Keratinocyte (primary cell): ENCODE measurements at regions not wholly inside any gene's neighbourhood (a gene's known extent, or its start where the extent isn't known, plus 50 kb on each side); places are given as distances from the start of the nearest gene placed in this dataset.

Experiments used
- EZH2 ChIP-seq: IDR thresholded peaks from one replicate; pipeline ENCODE4 v1.6.1; 2012; ENCODE audit warnings: inconsistent platforms, mild to moderate bottlenecking, low read length, moderate library complexity
- TF ChIP-seq, protein P1 (sequence below), 3 experiments: IDR thresholded peaks in 1 of 3; conservative IDR thresholded peaks in 1 of 3; optimal IDR thresholded peaks in 1 of 3; 2 replicates in 2 of 3; 3 replicates in 1 of 3; pipeline versions ENCODE3 to v1.5.1; 2011; ENCODE audit warnings: low read length in 3 of 3, mild to moderate bottlenecking in 3 of 3, moderate library complexity in 2 of 3, control low read depth in 1 of 3, inconsistent platforms in 1 of 3; ENCODE audit not compliant: insufficient read depth in 2 of 3; ENCODE audit errors: extremely low read depth in 1 of 3

DNA sequence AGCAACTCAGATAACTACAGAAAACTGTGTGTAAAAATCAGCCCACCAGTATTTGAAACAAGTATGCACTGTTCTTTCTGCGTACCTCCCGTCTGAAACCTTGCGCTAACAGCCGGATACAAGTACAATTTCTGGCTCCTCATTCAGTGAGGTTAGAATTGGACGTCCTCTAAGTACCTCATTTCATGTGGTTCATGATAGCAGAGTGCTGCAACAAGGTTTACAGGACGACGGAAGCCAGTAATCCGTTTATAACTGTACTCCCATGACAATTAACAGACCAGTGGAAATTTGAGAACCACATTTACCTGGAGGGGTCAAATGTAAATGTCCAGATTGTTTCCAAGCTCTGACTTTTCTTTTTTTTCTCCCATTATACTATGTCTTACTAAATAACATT lies 52.9 kb upstream of the TENM3 start:
- TF ChIP-seq, protein P1, sequence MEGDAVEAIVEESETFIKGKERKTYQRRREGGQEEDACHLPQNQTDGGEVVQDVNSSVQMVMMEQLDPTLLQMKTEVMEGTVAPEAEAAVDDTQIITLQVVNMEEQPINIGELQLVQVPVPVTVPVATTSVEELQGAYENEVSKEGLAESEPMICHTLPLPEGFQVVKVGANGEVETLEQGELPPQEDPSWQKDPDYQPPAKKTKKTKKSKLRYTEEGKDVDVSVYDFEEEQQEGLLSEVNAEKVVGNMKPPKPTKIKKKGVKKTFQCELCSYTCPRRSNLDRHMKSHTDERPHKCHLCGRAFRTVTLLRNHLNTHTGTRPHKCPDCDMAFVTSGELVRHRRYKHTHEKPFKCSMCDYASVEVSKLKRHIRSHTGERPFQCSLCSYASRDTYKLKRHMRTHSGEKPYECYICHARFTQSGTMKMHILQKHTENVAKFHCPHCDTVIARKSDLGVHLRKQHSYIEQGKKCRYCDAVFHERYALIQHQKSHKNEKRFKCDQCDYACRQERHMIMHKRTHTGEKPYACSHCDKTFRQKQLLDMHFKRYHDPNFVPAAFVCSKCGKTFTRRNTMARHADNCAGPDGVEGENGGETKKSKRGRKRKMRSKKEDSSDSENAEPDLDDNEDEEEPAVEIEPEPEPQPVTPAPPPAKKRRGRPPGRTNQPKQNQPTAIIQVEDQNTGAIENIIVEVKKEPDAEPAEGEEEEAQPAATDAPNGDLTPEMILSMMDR (optimal IDR thresholded peaks at IDR 0.05 in 1 of 3, IDR thresholded peaks at IDR 0.05 in 1 of 3, conservative IDR thresholded peaks at IDR 0.05 in 1 of 3; ENCODE audit: extremely low read depth in 1 of 3, insufficient read depth in 2 of 3, low read length in 3 of 3), result no peak
- no peak for TF ChIP-seq EZH2
